RPMI8226 (cell line): ENCODE measurements at regions not wholly inside any gene's neighbourhood (a gene's known extent, or its start where the extent isn't known, plus 50 kb on each side); places are given as distances from the start of the nearest gene placed in this dataset.
"Not testable (repeated sequence)": the region's sequence is repeated elsewhere in the genome, so short reads cannot be mapped to it uniquely, and the experiment has no call there.

Experiments used
- DNase-seq: peaks from one replicate; pipeline ENCODE4 v3.0.0-alpha.2; 2015

DNA sequence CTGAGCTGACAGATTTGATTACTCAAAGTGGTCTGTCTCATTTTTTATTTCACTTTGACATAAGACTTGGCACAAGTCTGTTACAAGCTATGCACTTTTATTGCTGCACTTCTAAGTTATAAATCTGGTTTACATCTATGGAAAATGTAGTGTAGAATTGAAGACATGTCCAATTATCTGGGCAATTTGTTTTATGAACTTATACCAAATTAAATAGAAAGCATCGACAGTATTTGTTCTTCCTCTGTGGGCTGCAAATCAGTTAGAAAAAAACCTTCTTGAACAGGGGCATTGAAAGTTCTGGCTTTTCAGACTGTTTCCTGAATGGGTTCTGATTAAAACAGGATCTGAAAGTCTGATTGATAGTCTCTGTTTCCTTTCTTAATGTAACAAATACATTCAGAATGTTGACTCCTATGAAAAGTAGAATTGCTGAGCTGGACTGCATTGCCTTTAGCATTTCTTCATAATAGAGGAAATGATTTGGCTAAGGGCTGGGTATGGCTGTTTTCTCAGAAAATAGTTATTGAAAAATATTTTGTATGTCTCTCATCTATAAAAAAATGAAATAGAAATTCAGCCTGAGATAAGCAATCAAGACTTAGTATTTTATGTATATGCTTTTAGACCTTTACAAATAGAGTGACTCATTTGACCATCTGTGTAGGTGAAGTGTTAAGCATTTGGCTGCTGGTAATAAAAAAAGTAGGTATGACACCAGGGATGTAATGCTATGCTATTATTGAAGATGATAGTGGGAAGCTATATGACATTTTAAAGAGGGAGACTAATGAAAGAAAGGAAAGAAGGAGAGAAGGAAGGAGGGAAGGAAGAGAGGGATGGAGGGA lies 210.9 kb upstream of the SPRY2 start:
- no peak for DNase-seq

DNA sequence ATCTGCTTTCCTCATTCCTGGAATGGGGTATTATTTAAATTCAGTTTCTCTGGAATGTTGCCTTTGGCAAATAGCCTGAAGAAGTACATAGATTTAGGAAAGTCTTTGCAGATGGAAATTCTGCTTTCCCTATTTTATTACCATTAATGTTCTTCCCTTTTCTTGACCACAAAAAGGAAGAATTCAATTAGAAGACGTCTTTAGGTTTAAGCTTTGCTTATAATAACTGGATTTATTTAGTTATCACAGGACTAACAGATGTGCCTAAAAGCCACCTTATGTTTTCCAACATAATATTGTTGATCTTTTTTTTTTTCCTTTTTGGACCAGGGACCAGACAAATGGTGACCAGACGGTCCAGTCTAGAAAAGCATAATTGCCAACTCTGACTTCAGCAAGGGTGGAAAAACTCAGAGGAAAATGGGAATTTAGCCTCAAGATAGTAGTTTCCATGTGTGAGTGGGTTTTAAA lies 210.1 kb upstream of the SPRY2 start:
- DNase-seq = no peak

DNA sequence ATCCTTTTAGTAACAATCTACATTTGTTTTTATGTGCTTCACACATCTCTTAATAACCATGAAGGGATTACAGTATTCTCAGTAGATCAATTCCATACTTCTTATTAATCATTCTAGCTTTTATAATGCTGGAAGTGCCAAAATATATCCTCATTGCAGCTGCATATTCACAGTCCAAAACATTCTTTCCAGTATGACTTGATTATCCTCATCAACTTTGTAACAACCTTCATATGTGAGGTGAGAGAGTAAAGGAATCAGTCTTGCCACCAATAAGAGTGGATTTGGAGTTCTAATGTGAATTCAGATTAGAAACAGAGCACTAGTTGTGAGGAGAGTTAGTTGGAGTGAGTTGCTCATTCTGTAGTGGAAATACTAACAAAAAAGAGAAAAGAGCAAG lies 208.0 kb upstream of the SPRY2 start:
- no peak for DNase-seq

DNA sequence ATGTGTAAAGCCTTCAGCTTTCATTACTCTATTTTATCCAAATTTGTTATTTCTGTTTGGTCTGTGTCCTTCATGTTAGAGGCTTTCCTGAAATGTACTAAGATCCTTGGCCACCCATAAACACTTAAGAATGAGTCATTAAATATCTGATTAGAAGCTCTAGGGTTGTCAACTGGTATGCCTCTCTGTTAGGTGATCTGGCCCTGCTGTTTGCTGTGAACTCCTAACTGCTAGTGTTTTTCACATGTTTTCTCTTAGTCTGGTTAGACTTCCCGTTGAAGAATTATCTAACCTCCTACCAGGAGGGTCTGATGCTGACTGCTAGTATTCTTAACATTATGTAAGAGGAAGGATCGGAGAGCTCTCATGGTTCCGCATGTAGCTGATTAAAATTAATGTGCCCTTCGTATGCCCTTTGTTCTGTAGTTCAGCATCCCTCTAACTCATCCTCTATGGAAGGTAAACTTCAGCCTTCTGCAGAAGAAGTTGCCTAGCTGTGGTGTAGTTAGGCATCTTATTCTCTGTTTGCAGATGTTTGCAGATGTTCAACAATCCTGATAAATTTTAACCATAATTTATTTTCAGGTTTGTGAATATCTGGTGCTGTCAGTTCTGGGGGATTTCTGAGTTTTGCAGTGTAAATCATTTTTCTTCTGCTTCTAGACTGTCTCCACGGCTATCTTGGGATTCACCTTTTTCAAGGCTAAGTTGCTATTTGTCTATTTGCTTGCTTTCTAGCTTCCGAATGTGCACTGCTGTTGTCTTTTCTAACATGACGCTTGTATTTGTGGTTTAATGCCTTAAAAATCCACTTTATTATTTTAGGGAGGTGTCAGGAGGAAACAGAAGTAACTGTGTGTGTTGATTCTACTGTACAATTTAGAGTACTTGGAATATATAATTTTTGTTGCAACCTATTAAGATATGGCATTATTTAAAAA lies 207.2 kb upstream of the SPRY2 start:
- no peak for DNase-seq

- DNase-seq = no peak
Observed at GRCh38 chr13:80547341-80547740, 206.4 kb upstream of the SPRY2 start.

- DNase-seq = no peak
Observed at GRCh38 chr13:80533175-80533574, 192.2 kb upstream of the SPRY2 start.

DNA sequence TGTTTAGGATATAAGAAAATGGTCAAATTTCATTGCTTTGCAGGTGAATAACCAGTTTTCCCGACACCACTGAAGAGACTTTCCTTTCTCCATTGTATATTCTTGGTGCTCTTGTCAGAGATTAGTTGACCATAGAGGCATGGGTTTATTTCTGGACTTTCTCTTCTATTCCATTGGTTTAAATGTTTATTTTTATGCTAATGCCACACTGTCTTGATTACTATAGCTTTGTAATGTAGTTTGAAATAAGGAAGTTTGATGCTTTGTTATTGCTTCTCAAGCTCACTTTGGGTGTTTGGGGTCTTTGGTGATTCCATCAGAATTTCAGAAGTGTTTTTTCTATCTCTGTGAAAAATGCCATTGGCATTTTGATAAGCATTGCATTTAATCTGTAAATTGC lies 190.0 kb upstream of the SPRY2 start:
- DNase-seq = no peak

DNA sequence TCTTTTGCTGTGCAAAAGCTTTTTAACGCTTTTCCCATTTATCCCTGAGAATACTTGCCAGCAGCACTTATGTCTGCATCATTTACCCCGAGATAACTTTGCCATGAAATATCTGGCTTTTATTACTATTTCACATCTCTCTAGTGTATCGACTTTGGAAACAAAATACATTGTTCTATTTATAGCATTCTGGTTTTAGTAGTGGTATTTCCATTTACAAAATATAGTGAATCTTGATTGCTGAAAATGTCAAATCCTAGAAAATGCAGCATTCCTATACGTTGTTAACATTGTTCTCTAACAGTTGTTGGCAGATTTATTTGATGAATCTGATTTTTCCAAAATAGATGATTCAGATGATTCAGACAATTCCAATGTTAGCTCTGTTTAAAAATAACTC lies 189.3 kb upstream of the SPRY2 start:
- DNase-seq = no peak

DNA sequence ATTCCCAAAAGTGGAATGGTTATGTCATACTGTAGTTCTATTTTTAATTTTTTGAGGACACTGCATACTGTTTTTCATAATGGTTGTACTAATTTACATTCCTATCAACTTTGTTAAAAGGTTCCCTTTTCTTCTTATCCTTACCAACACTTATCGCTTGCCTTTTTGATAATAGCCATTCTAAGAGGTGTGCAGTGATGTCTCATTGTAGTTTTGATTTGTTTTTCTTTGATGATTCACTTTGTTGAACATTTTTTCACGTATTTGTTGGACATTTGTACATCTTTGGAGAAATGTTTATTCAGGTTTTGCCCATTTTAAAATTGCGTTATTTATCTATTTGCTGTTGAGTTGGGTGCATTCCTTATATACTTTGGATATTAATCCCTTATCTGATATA lies 188.8 kb upstream of the SPRY2 start:
- DNase-seq = no peak

GRCh38 chr13:80528733-80529132 lies 187.8 kb upstream of the SPRY2 start:
- DNase-seq = no peak

DNA sequence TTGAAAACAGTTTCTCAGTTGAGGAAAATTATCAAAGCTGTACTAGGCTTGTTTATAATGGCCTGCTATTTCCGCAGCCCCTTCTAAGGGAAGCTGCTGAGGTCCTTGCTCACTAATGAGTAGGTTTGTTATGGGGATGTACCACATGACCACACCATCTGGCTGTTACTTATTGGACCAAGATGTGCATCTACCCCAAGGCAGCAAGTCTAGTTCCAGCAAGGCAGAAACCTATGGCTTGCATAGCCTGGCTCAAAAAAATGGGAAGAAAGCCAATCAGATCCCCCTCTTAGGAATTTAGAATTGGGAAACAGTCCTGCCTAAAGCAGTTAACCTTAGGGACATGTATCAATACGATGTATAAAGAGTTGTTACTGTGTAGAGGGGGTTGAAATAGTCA lies 186.5 kb upstream of the SPRY2 start:
- no peak for DNase-seq

GRCh38 chr13:80524447-80525215 lies 183.7 kb upstream of the SPRY2 start:
- DNase-seq = no peak

DNA sequence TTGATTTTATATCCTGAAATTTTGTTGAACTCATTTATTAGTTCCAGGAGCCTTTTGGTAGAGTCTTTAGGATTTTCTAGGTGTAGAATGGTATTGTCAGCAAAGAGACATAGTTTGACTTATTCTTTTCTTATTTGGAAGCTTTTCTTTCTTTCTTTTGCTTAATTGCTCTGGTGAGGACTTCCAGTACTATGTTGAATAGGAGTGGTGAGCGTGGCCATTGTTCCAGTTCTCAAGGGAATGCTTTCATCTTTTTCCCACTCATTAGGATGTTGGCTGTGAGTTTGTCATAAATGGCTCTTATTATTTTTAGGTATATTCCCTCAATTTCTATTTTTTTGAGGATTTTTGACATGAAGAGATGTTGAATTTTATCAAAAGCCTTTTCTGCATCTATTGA lies 182.2 kb upstream of the SPRY2 start:
- DNase-seq = no peak

DNA sequence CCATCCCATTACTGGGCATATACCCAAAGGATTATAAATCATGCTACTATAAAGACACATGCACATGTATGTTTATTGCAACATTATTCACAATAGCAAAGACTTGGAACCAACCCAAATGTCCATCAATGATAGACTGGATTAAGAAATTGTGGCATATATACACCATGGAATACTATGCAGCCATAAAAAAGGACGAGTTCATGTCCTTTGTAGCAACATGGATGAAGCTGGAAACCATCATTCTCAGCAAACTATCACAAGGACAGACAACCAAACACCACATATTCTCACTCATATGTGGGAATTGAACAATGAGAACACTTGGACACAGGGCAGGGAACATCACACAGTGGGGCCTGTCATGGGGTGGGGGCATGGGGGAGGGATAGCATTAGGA lies 181.5 kb upstream of the SPRY2 start:
- DNase-seq = not testable (repeated sequence)

GRCh38 chr13:80516818-80517348 lies 176.0 kb upstream of the SPRY2 start:
- DNase-seq = no peak

GRCh38 chr13:80515296-80515695 lies 174.4 kb upstream of the SPRY2 start:
- DNase-seq = no peak

- DNase-seq = no peak
Observed at GRCh38 chr13:80513196-80513595, 172.3 kb upstream of the SPRY2 start.

DNA sequence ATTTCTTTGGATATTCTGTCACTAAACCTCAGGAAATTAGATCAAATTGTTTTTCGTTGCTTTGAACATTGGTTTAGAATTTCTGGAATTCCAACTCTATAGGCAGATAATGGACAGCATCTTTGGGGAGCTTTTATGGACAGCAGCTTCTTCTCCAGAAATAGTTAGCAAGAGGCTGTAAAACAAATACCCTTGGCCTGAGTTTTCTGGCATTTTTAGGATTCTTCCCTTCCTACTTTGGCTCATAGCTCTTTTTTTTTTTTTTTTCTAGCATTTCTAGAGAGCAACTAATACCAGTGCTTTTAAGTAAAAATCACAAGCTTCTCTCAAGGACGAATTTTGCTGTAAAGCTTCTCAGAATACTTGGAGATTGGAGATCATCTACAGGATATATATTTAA lies 169.8 kb upstream of the SPRY2 start:
- DNase-seq = no peak

DNA sequence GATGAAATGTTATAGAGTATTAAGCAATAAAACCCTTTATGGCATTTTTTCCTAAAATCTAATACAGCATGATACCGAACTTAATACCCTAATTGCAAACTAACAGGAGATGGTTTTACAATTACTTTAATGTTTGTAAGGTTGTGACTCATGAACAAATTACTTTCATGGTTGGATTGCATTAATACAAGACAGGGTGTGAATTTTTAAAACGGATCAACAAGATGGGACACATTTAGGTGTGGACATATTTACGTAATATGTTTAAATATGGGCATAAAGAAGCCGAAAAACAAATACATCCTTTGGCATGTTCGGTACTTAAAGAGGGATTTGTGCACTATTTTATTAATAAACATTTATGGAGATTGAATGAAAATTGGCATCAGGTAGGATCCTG lies 168.3 kb upstream of the SPRY2 start:
- no peak for DNase-seq

DNA sequence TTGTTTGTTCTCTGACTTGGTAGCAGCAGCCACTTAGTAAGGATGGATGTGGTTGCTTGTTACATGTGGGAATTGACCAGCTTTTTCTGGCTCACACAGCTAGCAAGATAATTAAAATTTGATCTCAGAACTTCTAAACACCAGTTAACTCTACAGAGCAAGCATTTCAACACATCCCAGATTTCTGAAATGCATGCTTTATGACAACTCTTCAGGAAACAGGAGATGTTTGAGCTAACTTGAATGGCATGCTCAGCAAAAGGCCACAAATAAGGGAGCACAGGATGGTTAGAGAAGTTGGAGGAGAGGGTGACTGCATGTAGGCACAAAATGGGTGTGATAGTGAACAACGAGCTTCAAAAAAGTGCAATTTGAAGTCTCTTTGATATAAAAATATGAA lies 167.1 kb upstream of the SPRY2 start:
- DNase-seq = no peak

GRCh38 chr13:80504453-80504852 lies 163.5 kb upstream of the SPRY2 start:
- DNase-seq = no peak

- DNase-seq = no peak
Observed at GRCh38 chr13:80502359-80502758, 161.4 kb upstream of the SPRY2 start.

- no peak for DNase-seq
Observed at GRCh38 chr13:80501556-80501955, 160.6 kb upstream of the SPRY2 start.
